GM13976 (cell line): ENCODE measurements at regions not wholly inside any gene's neighbourhood (a gene's known extent, or its start where the extent isn't known, plus 50 kb on each side); places are given as distances from the start of the nearest gene placed in this dataset.

Experiments
- DNase-seq: peaks from one replicate; pipeline ENCODE4 v3.0.0; 2012; ENCODE audit warnings: low spot score
- CTCF ChIP-seq: IDR thresholded peaks from 2 replicates; pipeline ENCODE4 v1.5.1; 2012; ENCODE audit warnings: borderline replicate concordance, mild to moderate bottlenecking; ENCODE audit not compliant: insufficient read depth; ENCODE audit errors: extremely low read depth, missing control alignments, control extremely low read depth
- in situ Hi-C: fragments of 300-500 bp; cut with MboI; formaldehyde crosslinking; loops from one replicate; pipeline ENCODE4 v1.12.0; 2022; ENCODE audit warnings: low sequenced_read_pairs, mixed read lengths, inconsistent platforms; ENCODE audit not compliant: unreplicated experiment

- in situ Hi-C loops: no loop called here
- TF ChIP-seq CTCF: no peak
- no peak for DNase-seq
Observed at GRCh38 chr18:38369772-38370690, 804.4 kb upstream of the CELF4 start.

GRCh38 chr18:38368886-38369285 lies 803.3 kb upstream of the CELF4 start:
- TF ChIP-seq CTCF: no peak
- DNase-seq: no peak
- in situ Hi-C loops: no loop called here

GRCh38 chr18:38368246-38368645 lies 802.6 kb upstream of the CELF4 start:
- no peak for TF ChIP-seq CTCF
- no peak for DNase-seq
- in situ Hi-C loops: no loop called here

GRCh38 chr18:38367473-38367872 lies 801.9 kb upstream of the CELF4 start:
- in situ Hi-C loops: no loop called here
- DNase-seq: no peak
- TF ChIP-seq CTCF: no peak

- no peak for TF ChIP-seq CTCF
- in situ Hi-C loops: no loop called here
- no peak for DNase-seq
Observed at GRCh38 chr18:38362286-38362792, 796.7 kb upstream of the CELF4 start.

GRCh38 chr18:38358805-38359657 lies 793.4 kb upstream of the CELF4 start:
- in situ Hi-C loops: no loop called here
- TF ChIP-seq CTCF: no peak
- DNase-seq: no peak
